ENCODE measurements at regions not wholly inside any gene's neighbourhood (a gene's known extent, or its start where the extent isn't known, plus 50 kb on each side); places are given as distances from the start of the nearest gene placed in this dataset.

GRCh38 chrX:14079891-14080430 lies 50.3 kb upstream of the GEMIN8 start:
- DNase-seq (ENCODE audit: low spot score) (no peak), ATAC-seq (no peak)
- H3K4me1 Mint-ChIP-seq, result no peaks in the 10 kb centered on the region
- ChIA-PET POLR2A (no interaction called here), CTCF (interaction anchor here (0.6 kb wide), 1 partner anchor 526 kb away, joined by 3 read pairs; no protein-coding TSS in a partner anchor)
- H3K27me3 Mint-ChIP-seq (ENCODE audit: low read depth), result no peaks in the 10 kb centered on the region
- no peak for TF ChIP-seq ZNF532 (CRISPR knock-in tag; IDR thresholded peaks at IDR 0.05; ENCODE audit: borderline replicate concordance)
- no peak for TF ChIP-seq KAT7 (CRISPR knock-in tag; IDR thresholded peaks at IDR 0.05; ENCODE audit: borderline replicate concordance)
- no peak for TF ChIP-seq ZNF317 (CRISPR knock-in tag; IDR thresholded peaks at IDR 0.05; ENCODE audit: borderline replicate concordance, low read depth)
- TF ChIP-seq ZNF416 (CRISPR knock-in tag; IDR thresholded peaks at IDR 0.05), result no peak
- TF ChIP-seq CREM (CRISPR knock-in tag; IDR thresholded peaks at IDR 0.05), result no peak
- TF ChIP-seq IRF1 (CRISPR knock-in tag; IDR thresholded peaks at IDR 0.05), result no peak
- TF ChIP-seq ZNF396 (CRISPR knock-in tag; IDR thresholded peaks at IDR 0.05; ENCODE audit: borderline replicate concordance), result no peak
- no peak for TF ChIP-seq SP1 (CRISPR knock-in tag; conservative IDR thresholded peaks at IDR 0.05)
- no peak for TF ChIP-seq MAX (CRISPR knock-in tag; IDR thresholded peaks at IDR 0.05)
- TF ChIP-seq ELF4 (CRISPR knock-in tag; IDR thresholded peaks at IDR 0.05; ENCODE audit: low read depth), result no peak
- TF ChIP-seq NFE2L1 (CRISPR knock-in tag; IDR thresholded peaks at IDR 0.05), result no peak
- no peak for TF ChIP-seq NFATC4 (CRISPR knock-in tag; IDR thresholded peaks at IDR 0.05)
- TF ChIP-seq TEAD1 (CRISPR knock-in tag; IDR thresholded peaks at IDR 0.05), result no peak
- no peak overlapping the region for H3K4me3 Mint-ChIP-seq
- H3K27ac Mint-ChIP-seq, result no peak overlapping the region
- no peaks in the 10 kb centered on the region for H3K9me3 Mint-ChIP-seq
- H3K36me3 Mint-ChIP-seq, result no peaks in the 10 kb centered on the region
